GM23338 (cell line): ENCODE measurements at regions not wholly inside any gene's neighbourhood (a gene's known extent, or its start where the extent isn't known, plus 50 kb on each side); places are given as distances from the start of the nearest gene placed in this dataset. TPM values are rescaled to one million over a fixed set of nuclear protein-coding genes. Genes with fewer than 3 reads are reported as not detected.

ENCODE experiments used
- ATAC-seq: fragments of 200-7000 bp; cut with Tn5 transposase; 3 replicates; pipeline ENCODE4 v1.9.1; 2020
- DNase-seq: peaks from one replicate; pipeline ENCODE4 v3.0.0-alpha.2; 2015; ENCODE audit warnings: low spot score
- H2AFZ ChIP-seq: fragments of 200-600 bp; sonication (generic); 2 replicates; pipeline ENCODE4 v1.8.0; 2016; ENCODE audit warnings: antibody characterized with exemption, mild to moderate bottlenecking, moderate library complexity
- H3F3A ChIP-seq: fragments of 200-600 bp; sonication (generic); replicated peaks from 2 replicates; pipeline ENCODE4 v1.8.0; 2017; ENCODE audit warnings: antibody characterized with exemption, mixed run types, low read depth
- H3K27ac ChIP-seq: fragments of 200-600 bp; sonication (generic); 2 replicates; pipeline ENCODE4 v1.6.1; 2016; ENCODE audit warnings: low read depth
- H3K27me3 ChIP-seq: fragments of 200-600 bp; sonication (generic); 2 replicates; pipeline ENCODE4 v1.8.0; 2016; ENCODE audit warnings: mild to moderate bottlenecking, mixed run types, moderate library complexity; ENCODE audit not compliant: insufficient read depth
- H3K36me3 ChIP-seq: fragments of 200-600 bp; sonication (generic); 2 replicates; pipeline ENCODE4 v1.8.0; 2016; ENCODE audit warnings: mild to moderate bottlenecking; ENCODE audit not compliant: insufficient read depth
- H3K4me1 ChIP-seq: fragments of 200-600 bp; sonication (generic); 2 replicates; pipeline ENCODE4 v1.8.0; 2016; ENCODE audit warnings: mild to moderate bottlenecking, moderate library complexity; ENCODE audit not compliant: insufficient read depth
- H3K4me2 ChIP-seq: fragments of 200-600 bp; sonication (generic); 2 replicates; pipeline ENCODE4 v1.7.1; 2017; ENCODE audit warnings: mixed run types
- H3K4me3 ChIP-seq: fragments of 200-600 bp; sonication (generic); 2 replicates; pipeline ENCODE4 v1.6.1; 2016; ENCODE audit warnings: mixed run types
- H3K79me2 ChIP-seq: fragments of 200-600 bp; sonication (generic); replicated peaks from 2 replicates; pipeline ENCODE4 v1.8.0; 2017; ENCODE audit warnings: mild to moderate bottlenecking; ENCODE audit not compliant: insufficient read depth
- H3K9me2 ChIP-seq: fragments of 200-600 bp; sonication (generic); 2 replicates; pipeline ENCODE4 v1.8.0; 2017; ENCODE audit not compliant: insufficient read depth
- H4K20me1 ChIP-seq: fragments of 200-600 bp; sonication (generic); replicated peaks from 2 replicates; pipeline ENCODE4 v1.8.0; 2017; ENCODE audit warnings: mild to moderate bottlenecking; ENCODE audit not compliant: insufficient read depth
- H3K27ac Mint-ChIP-seq: 2 replicates; pipeline ENCODE4 v1.8.0; 2020; ENCODE audit warnings: inconsistent platforms, mild to moderate bottlenecking, moderate library complexity, mixed read lengths
- H3K27me3 Mint-ChIP-seq: 3 replicates; pipeline ENCODE4 v1.8.0; 2022; ENCODE audit warnings: low read depth, mild to moderate bottlenecking, moderate library complexity, mixed read lengths, inconsistent platforms; ENCODE audit not compliant: insufficient read depth, poor library complexity
- H3K36me3 Mint-ChIP-seq: 3 replicates; pipeline ENCODE4 v1.8.0; 2021; ENCODE audit warnings: low read depth, mild to moderate bottlenecking, inconsistent platforms, moderate library complexity, mixed read lengths
- H3K4me1 Mint-ChIP-seq: 3 replicates; pipeline ENCODE4 v1.8.0; 2020; ENCODE audit warnings: mild to moderate bottlenecking, inconsistent platforms, mixed read lengths
- H3K4me3 Mint-ChIP-seq: 3 replicates; pipeline ENCODE4 v1.8.0; 2021; ENCODE audit warnings: moderate library complexity, mild to moderate bottlenecking, inconsistent platforms, mixed read lengths
- H3K9me3 Mint-ChIP-seq: 3 replicates; pipeline ENCODE4 v1.8.0; 2020; ENCODE audit warnings: moderate library complexity, mild to moderate bottlenecking, inconsistent platforms, mixed read lengths
- EZH2phosphoT487 ChIP-seq: fragments of 200-600 bp; sonication (generic); IDR thresholded peaks from one replicate; pipeline ENCODE4 v1.8.1; 2018; ENCODE audit warnings: antibody characterized with exemption; ENCODE audit not compliant: unreplicated experiment
- JUNB ChIP-seq: IDR thresholded peaks from one replicate; pipeline ENCODE4 v1.6.1; 2016; ENCODE audit warnings: antibody characterized with exemption; ENCODE audit not compliant: unreplicated experiment
- POLR2AphosphoS5 ChIP-seq: IDR thresholded peaks from 2 replicates; pipeline ENCODE4 v1.6.1; 2016; ENCODE audit warnings: antibody characterized with exemption, low read depth
- STAT1 ChIP-seq: IDR thresholded peaks from one replicate; pipeline ENCODE4 v1.6.1; 2016; ENCODE audit warnings: antibody characterized with exemption; ENCODE audit not compliant: unreplicated experiment
- ZNF114 ChIP-seq: fragments of 250-450 bp; sonication (Bioruptor Pico); IDR thresholded peaks from 2 replicates; pipeline ENCODE4 v1.5.0; 2020; ENCODE audit warnings: mild to moderate bottlenecking, moderate library complexity
- small RNA-seq: library from RNA; depleted of rRNA; stranded (forward); fragments of <200 nt; gene quantifications from one replicate; pipeline ENCODE3, GENCODE V24; 2014; ENCODE audit warnings: low replicate concordance
- TF ChIP-seq, protein P1 (sequence below): IDR thresholded peaks from one replicate; pipeline ENCODE4 v1.6.1; 2018; ENCODE audit warnings: antibody characterized with exemption; ENCODE audit not compliant: unreplicated experiment

DNA sequence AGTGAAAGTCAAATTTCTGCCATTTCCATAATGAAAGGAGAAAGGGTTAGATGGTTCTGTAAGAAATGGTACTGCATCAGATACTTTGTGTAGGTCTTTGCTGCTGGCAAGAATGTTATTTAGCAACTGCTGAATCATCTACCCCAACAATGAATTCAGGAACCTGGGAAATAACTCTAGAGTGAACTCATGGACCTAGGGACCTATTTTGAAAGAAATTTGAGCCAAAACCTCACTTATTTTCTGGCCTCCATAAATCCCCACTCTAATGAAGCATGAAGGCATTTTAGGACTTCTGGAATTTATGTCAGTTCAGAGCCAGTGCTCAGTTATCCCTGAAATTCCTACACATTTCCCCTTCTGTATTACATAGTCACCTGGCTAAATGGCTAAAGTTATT lies 50.9 kb upstream of the CPNE8 start:
- Histone ChIP-seq H3K9me2 (peaks cover 8% of the 10 kb centered on the region), H3K27me3 (no peaks in the 10 kb centered on the region), H3K36me3 (no peaks in the 10 kb centered on the region), H3K79me2 (no peaks in the 10 kb centered on the region), H3F3A (no peaks in the 10 kb centered on the region), H4K20me1 (no peaks in the 10 kb centered on the region), H3K4me3 (no peak overlapping the region), H2AFZ (no peak overlapping the region), H3K4me1 (peaks cover 4% of the 10 kb centered on the region; the same call in 1 of the 2 replicates), H3K27ac (no peak overlapping the region), H3K4me2 (no peak overlapping the region)
- H3K36me3 Mint-ChIP-seq = no peaks in the 10 kb centered on the region
- ATAC-seq (no peak), DNase-seq (no peak)
- H3K27me3 Mint-ChIP-seq = peaks cover 2% of the 10 kb centered on the region
- peaks cover 3% of the 10 kb centered on the region; the same call in 1 of the 3 replicates for H3K4me1 Mint-ChIP-seq
- H3K27ac Mint-ChIP-seq = no peak overlapping the region
- no peaks in the 10 kb centered on the region; the same call in 2 of the 3 replicates for H3K9me3 Mint-ChIP-seq
- TF ChIP-seq EZH2phosphoT487 (no peak), POLR2AphosphoS5 (no peak), STAT1 (no peak), JUNB (no peak), ZNF114 (CRISPR knock-in tag) (no peak)
- TF ChIP-seq, protein P1, sequence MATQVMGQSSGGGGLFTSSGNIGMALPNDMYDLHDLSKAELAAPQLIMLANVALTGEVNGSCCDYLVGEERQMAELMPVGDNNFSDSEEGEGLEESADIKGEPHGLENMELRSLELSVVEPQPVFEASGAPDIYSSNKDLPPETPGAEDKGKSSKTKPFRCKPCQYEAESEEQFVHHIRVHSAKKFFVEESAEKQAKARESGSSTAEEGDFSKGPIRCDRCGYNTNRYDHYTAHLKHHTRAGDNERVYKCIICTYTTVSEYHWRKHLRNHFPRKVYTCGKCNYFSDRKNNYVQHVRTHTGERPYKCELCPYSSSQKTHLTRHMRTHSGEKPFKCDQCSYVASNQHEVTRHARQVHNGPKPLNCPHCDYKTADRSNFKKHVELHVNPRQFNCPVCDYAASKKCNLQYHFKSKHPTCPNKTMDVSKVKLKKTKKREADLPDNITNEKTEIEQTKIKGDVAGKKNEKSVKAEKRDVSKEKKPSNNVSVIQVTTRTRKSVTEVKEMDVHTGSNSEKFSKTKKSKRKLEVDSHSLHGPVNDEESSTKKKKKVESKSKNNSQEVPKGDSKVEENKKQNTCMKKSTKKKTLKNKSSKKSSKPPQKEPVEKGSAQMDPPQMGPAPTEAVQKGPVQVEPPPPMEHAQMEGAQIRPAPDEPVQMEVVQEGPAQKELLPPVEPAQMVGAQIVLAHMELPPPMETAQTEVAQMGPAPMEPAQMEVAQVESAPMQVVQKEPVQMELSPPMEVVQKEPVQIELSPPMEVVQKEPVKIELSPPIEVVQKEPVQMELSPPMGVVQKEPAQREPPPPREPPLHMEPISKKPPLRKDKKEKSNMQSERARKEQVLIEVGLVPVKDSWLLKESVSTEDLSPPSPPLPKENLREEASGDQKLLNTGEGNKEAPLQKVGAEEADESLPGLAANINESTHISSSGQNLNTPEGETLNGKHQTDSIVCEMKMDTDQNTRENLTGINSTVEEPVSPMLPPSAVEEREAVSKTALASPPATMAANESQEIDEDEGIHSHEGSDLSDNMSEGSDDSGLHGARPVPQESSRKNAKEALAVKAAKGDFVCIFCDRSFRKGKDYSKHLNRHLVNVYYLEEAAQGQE = no peak
- no peak overlapping the region for H3K4me3 Mint-ChIP-seq

Small RNAs in the stretch of these regions (small RNA-seq; reads per million reads assigned to genes)
- not detected for gene AC084373.1
